Tibial nerve (tissue), 3 donors: ENCODE measurements at regions not wholly inside any gene's neighbourhood (a gene's known extent, or its start where the extent isn't known, plus 50 kb on each side); places are given as distances from the start of the nearest gene placed in this dataset.

Experiments
- CTCF ChIP-seq, 5 experiments: fragments of 200-600 bp in 3 of 5; fragments of 450-650 bp in 2 of 5; sonication (generic) in 3 of 5; IDR thresholded peaks; one replicate each; pipeline ENCODE4 v1.5.1; 2016 to 2019; ENCODE audit warnings: antibody characterized with exemption in 5 of 5, mild to moderate bottlenecking in 3 of 5, moderate library complexity in 2 of 5
- POLR2A ChIP-seq, 2 donors: fragments of 450-650 bp; IDR thresholded peaks; one replicate each; pipeline ENCODE4 v1.6.1; 2017; ENCODE audit warnings: antibody characterized with exemption in 2 of 2, mild to moderate bottlenecking in 2 of 2, moderate library complexity in 2 of 2

DNA sequence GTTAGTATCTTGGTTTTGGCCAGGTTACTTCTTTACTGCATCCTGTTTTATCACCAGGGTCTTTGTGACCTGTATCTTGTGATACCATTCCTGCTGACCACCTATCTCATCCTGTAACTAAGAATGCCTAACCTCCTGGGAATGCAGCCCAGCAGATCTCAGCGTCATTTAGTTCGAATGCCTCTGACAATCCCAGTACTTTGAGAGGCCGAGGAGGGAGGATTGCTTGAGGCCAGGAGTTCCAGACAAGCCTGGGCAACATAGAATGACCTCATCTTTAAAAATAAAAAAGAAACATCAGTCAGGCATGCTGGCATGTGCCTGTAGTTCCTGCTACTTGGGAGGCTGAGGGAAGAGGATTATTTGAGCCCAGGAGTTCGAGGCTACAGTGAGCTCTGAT lies 206.5 kb downstream of the SUDS3 start:
- TF ChIP-seq POLR2A (IDR thresholded peaks at IDR 0.05) (no peak), CTCF (IDR thresholded peaks at IDR 0.05) (no peak)
